Sigmoid colon (tissue), 4 donors: ENCODE measurements at regions not wholly inside any gene's neighbourhood (a gene's known extent, or its start where the extent isn't known, plus 50 kb on each side); places are given as distances from the start of the nearest gene placed in this dataset.

Experiments used
- CTCF ChIP-seq, 4 experiments: fragments of 450-650 bp in 3 of 4; fragments of 200-600 bp in 1 of 4; IDR thresholded peaks; one replicate each; pipeline ENCODE4 v1.5.1; 2016 to 2019; ENCODE audit warnings: antibody characterized with exemption in 4 of 4, mild to moderate bottlenecking in 3 of 4, moderate library complexity in 2 of 4
- EP300 ChIP-seq, 4 donors: sonication (generic); formaldehyde crosslinking; IDR thresholded peaks; one replicate each; pipeline ENCODE4 v1.6.1; 2017; ENCODE audit warnings: antibody characterized with exemption in 4 of 4

- TF ChIP-seq CTCF (IDR thresholded peaks at IDR 0.05) (no peak), EP300 (IDR thresholded peaks at IDR 0.05) (no peak)
Observed at GRCh38 chr17:72591289-72592241, 470.7 kb downstream of the SOX9 start.
